HepG2 (cell line): ENCODE measurements at regions not wholly inside any gene's neighbourhood (a gene's known extent, or its start where the extent isn't known, plus 50 kb on each side); places are given as distances from the start of the nearest gene placed in this dataset.

ENCODE experiments used
- ATAC-seq: fragments of 200-7000 bp; cut with Tn5 transposase; 3 replicates; pipeline ENCODE4 v1.9.1; 2020; ENCODE audit warnings: mild to moderate bottlenecking, moderate library complexity
- BruUV-seq: library from RNA; stranded (reverse); fragments of 400-500 nt; replicated peaks from 2 replicates; lab custom pipeline; 2021; lab: Mats Ljungman, UMichigan
- CTCF ChIA-PET: fragments of 300-600 bp; formaldehyde crosslinking; extraction: SDS; loops from one replicate; lab custom pipeline; 2021; ENCODE audit warnings: low total read pairs, inconsistent platforms, low intra/inter-chr PET ratio; lab: Yijun Ruan, JAX
- POLR2A ChIA-PET: fragments of 350-600 bp; sonication (Branson Sonifier 250); formaldehyde crosslinking; loops from one replicate; lab custom pipeline; 2020; ENCODE audit warnings: antibody characterized with exemption, inconsistent platforms; lab: Yijun Ruan, JAX
- DNase-seq: peaks from one replicate; pipeline ENCODE4 v3.0.0-alpha.2; 2015; ENCODE audit warnings: low spot score
- FAIRE-seq: peaks from 3 replicates; lab custom pipeline; 2011; peaks lifted over from hg19 to GRCh38; lab: Jason Lieb, UNC
- H2AFZ ChIP-seq: one replicate; pipeline ENCODE4 v1.6.1; 2011; ENCODE audit warnings: low read length, inconsistent platforms
- H3K27ac ChIP-seq: fragments of 300-600 bp; 3 replicates; pipeline ENCODE4 v1.8.0; 2011; ENCODE audit warnings: mixed run types, mild to moderate bottlenecking, mixed read lengths, low read length, inconsistent platforms; ENCODE audit not compliant: insufficient read depth; ENCODE audit errors: extremely low read length
- H3K27me3 ChIP-seq, 2 experiments: fragments of 200-600 bp in 1 of 2; 2 replicates in 1 of 2; 3 replicates in 1 of 2; pipeline versions ENCODE4 v1.6.0 to v1.8.0; 2011; ENCODE audit warnings: low read length in 2 of 2, mild to moderate bottlenecking in 2 of 2, moderate library complexity in 2 of 2, inconsistent platforms in 1 of 2; ENCODE audit not compliant: insufficient read depth in 2 of 2, control insufficient read depth in 1 of 2
- H3K36me3 ChIP-seq, 2 experiments: fragments of 200-600 bp in 1 of 2; replicated peaks in 1 of 2; 2 replicates in 1 of 2; 3 replicates in 1 of 2; pipeline versions ENCODE4 v1.5.1 to v1.8.0; 2011; ENCODE audit warnings: low read length in 2 of 2, inconsistent platforms in 1 of 2; ENCODE audit not compliant: insufficient read depth in 2 of 2, control insufficient read depth in 1 of 2
- H3K4me1 ChIP-seq: 2 replicates; pipeline ENCODE4 v1.5.1; 2012; ENCODE audit warnings: low read length, inconsistent platforms; ENCODE audit not compliant: insufficient read depth
- H3K4me2 ChIP-seq: 2 replicates; pipeline ENCODE4 v1.6.0; 2011; ENCODE audit warnings: low read depth, low read length, inconsistent platforms
- H3K4me3 ChIP-seq, 3 experiments: fragments of 200-600 bp in 1 of 3; sonication (generic), shearing (Covaris generic) in 1 of 3; replicated peaks in 1 of 3; 2 replicates each; pipeline ENCODE4 v1.5.1; 2011 to 2016; ENCODE audit warnings: low read length in 3 of 3, inconsistent platforms in 2 of 3, low read depth in 2 of 3, mild to moderate bottlenecking in 2 of 3, control low read depth in 1 of 3, mixed read lengths in 1 of 3; ENCODE audit not compliant: insufficient read depth in 1 of 3
- H3K79me2 ChIP-seq: one replicate; pipeline ENCODE4 v1.6.1; 2011; ENCODE audit warnings: low read length, inconsistent platforms; ENCODE audit not compliant: insufficient read depth
- H3K9ac ChIP-seq: 2 replicates; pipeline ENCODE4 v1.6.0; 2011; ENCODE audit warnings: mild to moderate bottlenecking, low read depth, low read length, inconsistent platforms; ENCODE audit not compliant: insufficient read depth
- H3K9me3 ChIP-seq: 2 replicates; pipeline ENCODE4 v1.5.1; 2012; ENCODE audit warnings: mild to moderate bottlenecking, low read length
- H4K20me1 ChIP-seq: 2 replicates; pipeline ENCODE4 v1.6.0; 2011; ENCODE audit warnings: inconsistent platforms, mild to moderate bottlenecking, low read length, moderate library complexity; ENCODE audit not compliant: insufficient read depth
- FOSL2 ChIP-seq: sonication (generic); formaldehyde crosslinking; IDR thresholded peaks from 2 replicates; pipeline ENCODE4 v1.4.0; 2020; ENCODE audit warnings: missing genetic modification reagents
- HNRNPL ChIP-seq: fragments of 200-400 bp; formaldehyde crosslinking; IDR thresholded peaks from 2 replicates; pipeline ENCODE4 v1.6.1; 2017; ENCODE audit warnings: mild to moderate bottlenecking, low read depth, low read length
- HOXA9 ChIP-seq: sonication (generic); formaldehyde crosslinking; IDR thresholded peaks from 2 replicates; pipeline ENCODE4 v1.8.1; 2022; ENCODE audit warnings: missing genetic modification reagents, mild to moderate bottlenecking, moderate library complexity, borderline replicate concordance
- KDM3A ChIP-seq: IDR thresholded peaks from 2 replicates; pipeline ENCODE4 v1.6.1; 2018; ENCODE audit warnings: low read depth, missing compliant biosample characterization
- REL ChIP-seq: sonication (generic); formaldehyde crosslinking; conservative IDR thresholded peaks from 2 replicates; pipeline ENCODE4 v1.8.0; 2022; ENCODE audit warnings: mild to moderate bottlenecking, missing genetic modification reagents, moderate library complexity
- ZBTB34 ChIP-seq: sonication (generic); formaldehyde crosslinking; IDR thresholded peaks from 2 replicates; pipeline ENCODE4 v1.8.0; 2022; ENCODE audit warnings: mild to moderate bottlenecking, missing genetic modification reagents
- ZNF446 ChIP-seq: sonication (generic); formaldehyde crosslinking; IDR thresholded peaks from 2 replicates; pipeline ENCODE4 v1.5.0; 2020; ENCODE audit warnings: mild to moderate bottlenecking, missing genetic modification reagents
- WGBS: methylation state at CpG from one replicate; pipeline ENCODE4 v1.1.6; 2017; ENCODE audit warnings: low lambda C conversion rate; 5-methylcytosine and 5-hydroxymethylcytosine counted together
- in situ Hi-C: cut with HindIII; loops from 2 replicates; pipeline ENCODE4 v1.10.0; 2017; ENCODE audit warnings: low pct_unique_long_range_greater_than_20kb; ENCODE audit not compliant: extremely low pct_ligation_motif_present
- intact Hi-C: fragments of 100-400 bp; cut with micrococcal nuclease; formaldehyde crosslinking; loops from one replicate; pipeline ENCODE4 v1.10.0; 2022; ENCODE audit not compliant: unreplicated experiment

- H3K4me2 ChIP-seq = no peak overlapping the region
- H3K9me3 ChIP-seq = no peaks in the 10 kb centered on the region
- TF ChIP-seq ZBTB34 (CRISPR knock-in tag) (0 out of 2 replicates have a peak, but pooled peaks have one; percentile 11), HOXA9 (CRISPR knock-in tag) (no peak), KDM3A (CRISPR knock-in tag) (no peak), REL (no peak)
- ChIA-PET CTCF (interaction anchor here (1.1 kb wide), 1 partner anchor 81 kb away, joined by 3 read pairs; no protein-coding TSS in a partner anchor), POLR2A (interaction anchor here (1.0 to 3.4 kb wide), 6 partner anchors 10 to 151 kb away, joined by 4 to 16 read pairs (median 10); partner anchors contain the start of genes PEG3 and ZIM2)
- H3K27me3 ChIP-seq = no peaks in the 10 kb centered on the region
- peaks cover 5% of the 10 kb centered on the region for H3K79me2 ChIP-seq
- H3K27ac ChIP-seq = peak overlapping the region; percentile 70
- H3K4me1 ChIP-seq = peaks cover 57% of the 10 kb centered on the region
- no peak for ATAC-seq
- intact Hi-C loops = loop anchor here (10.0 kb wide), 1 partner anchor 57 kb away; no protein-coding TSS in a partner anchor
- H3K9ac ChIP-seq = peak overlapping the region; percentile 60
- in situ Hi-C loops = no loop called here
- no peak for DNase-seq
- 91% methylated on average over 6 of the region's 6 CpGs for WGBS
- no peak for FAIRE-seq
- H4K20me1 ChIP-seq = no peaks in the 10 kb centered on the region
- BruUV-seq = no TSS peak
- H2AFZ ChIP-seq = no peak overlapping the region
- no peak overlapping the region; a peak in 1 of 6 replicates for H3K4me3 ChIP-seq
- no peaks in the 10 kb centered on the region for H3K36me3 ChIP-seq
Observed at GRCh38 chr19:56917529-56917928, 77.0 kb upstream of the PEG3 start.

- FAIRE-seq (peak; percentile 73), ATAC-seq (peak; percentile 82), DNase-seq (peak; percentile 75)
- Histone ChIP-seq H3K4me1 (peaks cover 57% of the 10 kb centered on the region), H3K36me3 (no peaks in the 10 kb centered on the region), H3K9ac (peak overlapping the region; percentile 60), H3K4me2 (peak overlapping the region; percentile 46), H2AFZ (no peak overlapping the region), H3K4me3 (peak overlapping the region in 1 of 3 experiments; percentile 24; a peak in 1 of 6 replicates), H3K9me3 (peaks cover under 1% of the 10 kb centered on the region; the same call in 1 of the 2 replicates), H3K27ac (peak overlapping the region; percentile 70), H3K79me2 (peaks cover 5% of the 10 kb centered on the region), H4K20me1 (no peaks in the 10 kb centered on the region), H3K27me3 (no peaks in the 10 kb centered on the region)
- ChIA-PET POLR2A (interaction anchor here (1.0 to 3.4 kb wide), 6 partner anchors 9 to 151 kb away, joined by 4 to 16 read pairs (median 10); partner anchors contain the start of genes PEG3 and ZIM2), CTCF (interaction anchor here (1.1 kb wide), 1 partner anchor 81 kb away, joined by 3 read pairs; no protein-coding TSS in a partner anchor)
- in situ Hi-C loops = no loop called here
- BruUV-seq = no TSS peak
- intact Hi-C loops = loop anchor here (1.0 to 10.0 kb wide), 3 partner anchors 9 to 78 kb away; partner anchors contain the start of genes PEG3 and ZIM2
- WGBS = 38% methylated on average over 6 of the region's 6 CpGs
- TF ChIP-seq ZNF446 (CRISPR knock-in tag) (no peak), FOSL2 (peak; percentile 30; the same call in 1 of the 2 replicates), HNRNPL (0 out of 2 replicates have a peak, but pooled peaks have one; percentile 46)
Observed at GRCh38 chr19:56917998-56918397, 77.5 kb upstream of the PEG3 start.
